ENCODE measurements at regions not wholly inside any gene's neighbourhood (a gene's known extent, or its start where the extent isn't known, plus 50 kb on each side); places are given as distances from the start of the nearest gene placed in this dataset.
"Not testable (repeated sequence)": the region's sequence is repeated elsewhere in the genome, so short reads cannot be mapped to it uniquely, and the experiment has no call there.

GRCh38 chr1:60612790-60613189 is 469.6 kb upstream of the NFIA start:
- 90% methylated on average over 4 of the region's 4 CpGs for WGBS
- no peaks in the 10 kb centered on the region for H3K27me3 ChIP-seq (ENCODE audit: control insufficient read depth in 4 of 4, insufficient read depth in 4 of 4, low read length in 3 of 4)
- H3K36me3 ChIP-seq (ENCODE audit: control insufficient read depth in 4 of 4, insufficient read depth in 3 of 4, low read depth in 1 of 4, low read length in 3 of 4), result no peaks in the 10 kb centered on the region
- TF ChIP-seq HNF4G (IDR thresholded peaks at IDR 0.05) (no peak), RAD21 (IDR thresholded peaks at IDR 0.05) (no peak), GABPA (IDR thresholded peaks at IDR 0.05 in 1 of 2, conservative IDR thresholded peaks at IDR 0.05 in 1 of 2) (no peak), CTCF (IDR thresholded peaks at IDR 0.05; ENCODE audit: low read depth, low read length, missing input control) (no peak), YY1 (IDR thresholded peaks at IDR 0.05) (no peak), HNF4A (conservative IDR thresholded peaks at IDR 0.05) (no peak), SP1 (IDR thresholded peaks at IDR 0.05) (no peak), ATF3 (IDR thresholded peaks at IDR 0.05) (no peak), MAX (IDR thresholded peaks at IDR 0.05) (no peak), TAF1 (conservative IDR thresholded peaks at IDR 0.05) (no peak), NR2F2 (IDR thresholded peaks at IDR 0.05) (no peak), JUND (IDR thresholded peaks at IDR 0.05) (no peak), REST (IDR thresholded peaks at IDR 0.05) (no peak), FOXA1 (IDR thresholded peaks at IDR 0.05) (no peak), ZBTB33 (IDR thresholded peaks at IDR 0.05) (no peak), EGR1 (IDR thresholded peaks at IDR 0.05; ENCODE audit: low read depth in 2 of 2) (no peak), RXRA (IDR thresholded peaks at IDR 0.05) (no peak), FOXA2 (IDR thresholded peaks at IDR 0.05) (no peak)
- no peak for DNase-seq (ENCODE audit: low spot score)
- no peak overlapping the region for H3K9ac ChIP-seq (ENCODE audit: low read depth in 1 of 2, low read length in 2 of 2)
- H3K4me1 ChIP-seq (ENCODE audit: control insufficient read depth in 4 of 4, insufficient read depth in 4 of 4, low read length in 3 of 4), result no peaks in the 10 kb centered on the region
- H3K4me3 ChIP-seq (ENCODE audit: low read depth in 1 of 3, low read length in 3 of 3), result no peak overlapping the region
- H3K27ac ChIP-seq (ENCODE audit: low read depth in 1 of 2, low read length in 2 of 2), result no peak overlapping the region
- no peaks in the 10 kb centered on the region for H3K9me3 ChIP-seq (ENCODE audit: control insufficient read depth in 4 of 4, low read length in 3 of 4)

GRCh38 chr1:60606921-60607320 is 475.4 kb upstream of the NFIA start:
- DNase-seq (ENCODE audit: low spot score); H3K4me3 ChIP-seq (ENCODE audit: low read depth in 1 of 3, low read length in 3 of 3); H3K27ac ChIP-seq (ENCODE audit: low read depth in 1 of 2, low read length in 2 of 2); H3K27me3 ChIP-seq (ENCODE audit: control insufficient read depth in 4 of 4, insufficient read depth in 4 of 4, low read length in 3 of 4); H3K9ac ChIP-seq (ENCODE audit: low read depth in 1 of 2, low read length in 2 of 2); H3K4me1 ChIP-seq (ENCODE audit: control insufficient read depth in 4 of 4, insufficient read depth in 4 of 4, low read length in 3 of 4); H3K36me3 ChIP-seq (ENCODE audit: control insufficient read depth in 4 of 4, insufficient read depth in 3 of 4, low read depth in 1 of 4, low read length in 3 of 4); H3K9me3 ChIP-seq (ENCODE audit: control insufficient read depth in 4 of 4, low read length in 3 of 4): not testable (repeated sequence)
- 86% methylated on average over 1 of the region's 1 CpG for WGBS
